ENCODE measurements at regions not wholly inside any gene's neighbourhood (a gene's known extent, or its start where the extent isn't known, plus 50 kb on each side); places are given as distances from the start of the nearest gene placed in this dataset.

DNA sequence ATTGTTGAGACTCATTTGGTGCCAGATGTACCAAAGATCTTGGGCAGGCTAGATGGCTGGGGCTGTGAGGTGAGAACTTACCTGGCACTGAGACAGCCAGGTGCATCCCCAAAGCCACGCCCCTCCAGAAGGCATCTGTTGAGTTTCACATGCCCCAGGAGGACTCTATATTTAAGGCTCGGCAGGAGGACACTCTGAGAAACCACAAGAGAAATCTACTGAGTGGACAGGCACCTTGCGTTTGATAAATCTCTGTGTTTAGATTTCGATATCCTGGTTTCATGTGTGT is 197.9 kb upstream of the ZNF536 start:
- no peak for DNase-seq (ENCODE audit: low spot score in 2 of 2)

DNA sequence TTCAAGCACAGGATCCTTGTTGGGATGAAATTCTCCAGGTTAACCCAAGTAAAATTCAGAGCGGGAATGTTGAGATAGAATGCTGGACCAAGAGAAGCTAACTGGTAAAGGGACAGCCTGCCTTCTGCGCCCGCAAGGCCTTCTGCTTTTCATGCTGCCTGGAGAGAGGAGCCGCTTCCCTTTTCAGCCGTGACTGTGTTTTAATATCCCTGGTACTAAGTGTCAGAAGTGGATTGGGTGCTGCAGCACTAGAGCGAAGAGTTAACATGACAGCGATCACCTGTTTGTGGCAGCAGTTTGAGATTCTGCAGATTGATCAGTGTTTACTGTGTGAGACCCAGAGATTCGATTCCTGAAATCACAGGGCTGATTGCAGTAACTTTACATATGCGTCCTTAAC is 197.4 kb upstream of the ZNF536 start:
- Histone ChIP-seq H3K4me3 (no peak overlapping the region), H3K9me3 (peaks cover 0 to 4% of the 10 kb centered on the region in 2 donors), H3K27ac (no peak overlapping the region), H3K27me3 (peaks cover 0 to 10% of the 10 kb centered on the region in 2 donors), H3K4me1 (no peaks in the 10 kb centered on the region), H3K36me3 (no peaks in the 10 kb centered on the region)
- no peak for DNase-seq (ENCODE audit: low spot score in 2 of 2)
- TF ChIP-seq POLR2AphosphoS5 (IDR thresholded peaks at IDR 0.05) (no peak), POLR2A (IDR thresholded peaks at IDR 0.05) (no peak)
- TF ChIP-seq, protein P1, sequence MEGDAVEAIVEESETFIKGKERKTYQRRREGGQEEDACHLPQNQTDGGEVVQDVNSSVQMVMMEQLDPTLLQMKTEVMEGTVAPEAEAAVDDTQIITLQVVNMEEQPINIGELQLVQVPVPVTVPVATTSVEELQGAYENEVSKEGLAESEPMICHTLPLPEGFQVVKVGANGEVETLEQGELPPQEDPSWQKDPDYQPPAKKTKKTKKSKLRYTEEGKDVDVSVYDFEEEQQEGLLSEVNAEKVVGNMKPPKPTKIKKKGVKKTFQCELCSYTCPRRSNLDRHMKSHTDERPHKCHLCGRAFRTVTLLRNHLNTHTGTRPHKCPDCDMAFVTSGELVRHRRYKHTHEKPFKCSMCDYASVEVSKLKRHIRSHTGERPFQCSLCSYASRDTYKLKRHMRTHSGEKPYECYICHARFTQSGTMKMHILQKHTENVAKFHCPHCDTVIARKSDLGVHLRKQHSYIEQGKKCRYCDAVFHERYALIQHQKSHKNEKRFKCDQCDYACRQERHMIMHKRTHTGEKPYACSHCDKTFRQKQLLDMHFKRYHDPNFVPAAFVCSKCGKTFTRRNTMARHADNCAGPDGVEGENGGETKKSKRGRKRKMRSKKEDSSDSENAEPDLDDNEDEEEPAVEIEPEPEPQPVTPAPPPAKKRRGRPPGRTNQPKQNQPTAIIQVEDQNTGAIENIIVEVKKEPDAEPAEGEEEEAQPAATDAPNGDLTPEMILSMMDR (IDR thresholded peaks at IDR 0.05) = no peak
- intact Hi-C loops (cut with DNase I; ENCODE audit: low total_unique reads) = no loop called here

More for the DNA sequence above, 197.9 kb upstream of the ZNF536 start:
- H3K4me3 ChIP-seq = no peak overlapping the region
- intact Hi-C loops (cut with DNase I; ENCODE audit: low total_unique reads) = no loop called here
- no peaks in the 10 kb centered on the region for H3K36me3 ChIP-seq
- H3K9me3 ChIP-seq = peaks cover 0 to 4% of the 10 kb centered on the region in 2 donors
- peaks cover 0 to 10% of the 10 kb centered on the region in 2 donors for H3K27me3 ChIP-seq
- H3K27ac ChIP-seq = no peak overlapping the region
- no peaks in the 10 kb centered on the region for H3K4me1 ChIP-seq
- no peak for TF ChIP-seq POLR2AphosphoS5 (IDR thresholded peaks at IDR 0.05)
- no peak for TF ChIP-seq POLR2A (IDR thresholded peaks at IDR 0.05)
- TF ChIP-seq, protein P1 (IDR thresholded peaks at IDR 0.05) = no peak

GRCh38 chr19:30175987-30176386 is 196.2 kb upstream of the ZNF536 start:
- Histone ChIP-seq H3K27ac (no peak overlapping the region), H3K9me3 (peaks cover 4 to 10% of the 10 kb centered on the region in 2 donors), H3K4me1 (no peaks in the 10 kb centered on the region), H3K27me3 (peaks cover 0 to 10% of the 10 kb centered on the region in 2 donors), H3K36me3 (no peaks in the 10 kb centered on the region), H3K4me3 (no peak overlapping the region)
- TF ChIP-seq POLR2A (IDR thresholded peaks at IDR 0.05) (no peak), POLR2AphosphoS5 (IDR thresholded peaks at IDR 0.05) (no peak)
- TF ChIP-seq, protein P1 (IDR thresholded peaks at IDR 0.05) = no peak
- DNase-seq (ENCODE audit: low spot score in 2 of 2) = no peak
- intact Hi-C loops (cut with DNase I; ENCODE audit: low total_unique reads) = no loop called here

GRCh38 chr19:30178721-30179402 is 193.3 kb upstream of the ZNF536 start:
- DNase-seq (ENCODE audit: low spot score in 2 of 2) = no peak
- Histone ChIP-seq H3K4me1 (no peaks in the 10 kb centered on the region), H3K9me3 (peaks cover 10 to 37% of the 10 kb centered on the region in 2 donors), H3K27ac (no peak overlapping the region), H3K4me3 (no peak overlapping the region), H3K36me3 (no peaks in the 10 kb centered on the region), H3K27me3 (peaks cover 0 to 2% of the 10 kb centered on the region in 2 donors)
- intact Hi-C loops (cut with DNase I; ENCODE audit: low total_unique reads) = no loop called here
- TF ChIP-seq POLR2AphosphoS5 (IDR thresholded peaks at IDR 0.05) = no peak
- TF ChIP-seq, protein P1 (IDR thresholded peaks at IDR 0.05) = no peak
- TF ChIP-seq POLR2A (IDR thresholded peaks at IDR 0.05) = no peak

DNA sequence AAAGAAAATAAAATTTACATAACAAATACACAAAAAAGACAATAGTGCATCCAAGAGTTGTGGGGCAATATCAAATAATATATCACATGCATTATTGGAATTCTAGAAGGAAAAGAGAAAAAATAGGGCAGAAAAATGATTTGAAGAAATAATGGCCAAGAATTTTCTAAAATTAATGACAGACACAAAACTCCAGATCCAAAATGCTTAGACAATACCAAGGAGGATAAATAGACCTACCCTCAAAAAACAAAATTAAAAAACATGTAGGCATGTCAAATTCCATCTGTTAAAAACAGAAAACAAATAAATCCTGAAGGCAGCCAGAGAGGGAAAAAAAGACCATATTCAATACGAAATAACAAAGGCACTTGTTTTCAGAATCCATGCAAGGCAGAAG is 191.5 kb upstream of the ZNF536 start:
- Histone ChIP-seq H3K36me3 (no peaks in the 10 kb centered on the region), H3K27ac (no peak overlapping the region), H3K9me3 (peaks cover 11 to 54% of the 10 kb centered on the region in 2 donors), H3K27me3 (no peaks in the 10 kb centered on the region), H3K4me3 (no peak overlapping the region), H3K4me1 (no peaks in the 10 kb centered on the region)
- intact Hi-C loops (cut with DNase I; ENCODE audit: low total_unique reads) = no loop called here
- DNase-seq (ENCODE audit: low spot score in 2 of 2) = no peak
- TF ChIP-seq, protein P1 (IDR thresholded peaks at IDR 0.05) = no peak
- TF ChIP-seq POLR2A (IDR thresholded peaks at IDR 0.05) = no peak
- no peak for TF ChIP-seq POLR2AphosphoS5 (IDR thresholded peaks at IDR 0.05)
